ENCODE measurements at regions not wholly inside any gene's neighbourhood (a gene's known extent, or its start where the extent isn't known, plus 50 kb on each side); places are given as distances from the start of the nearest gene placed in this dataset.

DNA sequence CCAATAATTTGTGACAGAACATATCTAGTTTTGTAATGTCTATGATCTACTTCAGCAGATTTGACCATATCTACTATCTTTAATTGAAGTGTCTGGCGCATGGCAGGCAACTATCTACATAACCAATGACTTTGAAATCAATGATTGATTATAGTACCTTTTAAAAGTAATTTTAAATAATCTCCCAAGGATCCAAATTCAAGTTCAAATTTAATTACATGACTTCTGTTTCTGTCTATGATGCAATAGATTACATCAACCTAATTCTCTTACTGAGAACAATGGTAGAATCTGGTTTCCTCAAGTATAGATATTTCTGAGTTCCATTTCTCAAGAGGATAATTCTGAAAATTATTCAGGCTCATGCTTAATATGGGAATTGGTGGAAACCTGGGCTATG is 177.4 kb upstream of the IL15 start:
- H3K4me2 ChIP-seq, result no peak overlapping the region
- H3K9ac ChIP-seq, result no peak overlapping the region
- no peaks in the 10 kb centered on the region for H4K20me1 ChIP-seq (ENCODE audit: insufficient read depth)
- H3K36me3 ChIP-seq (ENCODE audit: insufficient read depth), result no peaks in the 10 kb centered on the region
- H2AFZ ChIP-seq (ENCODE audit: low read depth), result no peak overlapping the region
- no peaks in the 10 kb centered on the region for H3K4me1 ChIP-seq (ENCODE audit: low read depth, poor library complexity, severe bottlenecking)
- H3K4me3 ChIP-seq (IDR thresholded peaks at IDR 0.05; ENCODE audit: insufficient read depth, low read depth, low read length), result no peak overlapping the region
- H3K27me3 ChIP-seq (ENCODE audit: insufficient read depth, low read depth), result no peaks in the 10 kb centered on the region
- H3K79me2 ChIP-seq (ENCODE audit: insufficient read depth, low read depth), result no peaks in the 10 kb centered on the region
- H3K27ac ChIP-seq, result no peak overlapping the region
- TF ChIP-seq, protein P1, sequence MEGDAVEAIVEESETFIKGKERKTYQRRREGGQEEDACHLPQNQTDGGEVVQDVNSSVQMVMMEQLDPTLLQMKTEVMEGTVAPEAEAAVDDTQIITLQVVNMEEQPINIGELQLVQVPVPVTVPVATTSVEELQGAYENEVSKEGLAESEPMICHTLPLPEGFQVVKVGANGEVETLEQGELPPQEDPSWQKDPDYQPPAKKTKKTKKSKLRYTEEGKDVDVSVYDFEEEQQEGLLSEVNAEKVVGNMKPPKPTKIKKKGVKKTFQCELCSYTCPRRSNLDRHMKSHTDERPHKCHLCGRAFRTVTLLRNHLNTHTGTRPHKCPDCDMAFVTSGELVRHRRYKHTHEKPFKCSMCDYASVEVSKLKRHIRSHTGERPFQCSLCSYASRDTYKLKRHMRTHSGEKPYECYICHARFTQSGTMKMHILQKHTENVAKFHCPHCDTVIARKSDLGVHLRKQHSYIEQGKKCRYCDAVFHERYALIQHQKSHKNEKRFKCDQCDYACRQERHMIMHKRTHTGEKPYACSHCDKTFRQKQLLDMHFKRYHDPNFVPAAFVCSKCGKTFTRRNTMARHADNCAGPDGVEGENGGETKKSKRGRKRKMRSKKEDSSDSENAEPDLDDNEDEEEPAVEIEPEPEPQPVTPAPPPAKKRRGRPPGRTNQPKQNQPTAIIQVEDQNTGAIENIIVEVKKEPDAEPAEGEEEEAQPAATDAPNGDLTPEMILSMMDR (conservative IDR thresholded peaks at IDR 0.05; ENCODE audit: low read depth, low read length), result no peak

DNA sequence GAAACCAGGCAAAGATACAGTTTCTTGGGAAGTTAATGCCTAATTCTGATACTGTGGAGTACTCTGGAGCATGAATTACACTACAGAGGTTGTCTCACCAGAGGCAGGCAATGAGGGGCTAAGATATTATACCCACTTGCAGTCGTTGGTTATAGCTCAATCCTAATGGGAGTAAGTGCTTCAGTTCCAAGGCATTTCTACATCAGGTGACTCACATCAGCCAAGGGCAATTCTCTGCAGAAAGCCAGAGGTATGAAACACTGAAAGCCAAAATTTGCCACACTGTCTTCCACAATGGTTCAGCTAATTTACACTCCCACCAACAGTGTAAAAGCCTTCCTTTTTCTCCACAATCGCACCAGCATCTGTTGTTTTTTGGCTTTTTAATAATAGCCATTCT is 174.0 kb upstream of the IL15 start:
- H3K4me1 ChIP-seq (ENCODE audit: low read depth, poor library complexity, severe bottlenecking), result no peaks in the 10 kb centered on the region
- H3K9ac ChIP-seq, result no peak overlapping the region
- no peak overlapping the region for H2AFZ ChIP-seq (ENCODE audit: low read depth)

DNA sequence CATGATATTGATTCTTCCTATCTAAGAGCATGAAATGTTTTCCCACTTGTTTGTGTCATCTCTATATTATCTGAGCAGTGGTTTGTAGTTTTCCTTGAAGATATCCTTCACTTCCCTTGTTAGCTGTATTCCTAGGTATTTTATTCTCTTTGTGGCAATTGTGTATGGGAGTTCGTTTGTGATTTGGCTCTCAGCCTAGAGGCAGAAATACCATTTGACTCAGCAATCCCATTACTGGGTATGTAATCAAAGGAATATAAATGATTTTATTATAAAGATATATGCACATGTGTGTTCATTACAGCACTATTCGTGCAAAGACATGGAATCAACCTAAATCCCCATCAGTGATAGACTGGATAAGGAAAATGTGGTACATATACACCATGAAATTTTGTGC is 172.7 kb upstream of the IL15 start:
- TF ChIP-seq, protein P1 (conservative IDR thresholded peaks at IDR 0.05; ENCODE audit: low read depth, low read length), result no peak
- H3K27ac ChIP-seq, result no peak overlapping the region
- H3K27me3 ChIP-seq (ENCODE audit: insufficient read depth, low read depth), result no peaks in the 10 kb centered on the region
- no peaks in the 10 kb centered on the region for H4K20me1 ChIP-seq (ENCODE audit: insufficient read depth)
- no peak overlapping the region for H3K4me2 ChIP-seq
- no peaks in the 10 kb centered on the region for H3K4me1 ChIP-seq (ENCODE audit: low read depth, poor library complexity, severe bottlenecking)
- no peak overlapping the region for H3K4me3 ChIP-seq (IDR thresholded peaks at IDR 0.05; ENCODE audit: insufficient read depth, low read depth, low read length)
- no peaks in the 10 kb centered on the region for H3K36me3 ChIP-seq (ENCODE audit: insufficient read depth)
- no peak overlapping the region for H2AFZ ChIP-seq (ENCODE audit: low read depth)
- H3K9ac ChIP-seq, result no peak overlapping the region
- no peaks in the 10 kb centered on the region for H3K79me2 ChIP-seq (ENCODE audit: insufficient read depth, low read depth)

More for the DNA sequence above, 174.0 kb upstream of the IL15 start:
- Histone ChIP-seq H3K27me3 (ENCODE audit: insufficient read depth, low read depth) (no peaks in the 10 kb centered on the region), H3K36me3 (ENCODE audit: insufficient read depth) (no peaks in the 10 kb centered on the region), H3K79me2 (ENCODE audit: insufficient read depth, low read depth) (no peaks in the 10 kb centered on the region), H3K27ac (no peak overlapping the region), H3K4me3 (IDR thresholded peaks at IDR 0.05; ENCODE audit: insufficient read depth, low read depth, low read length) (no peak overlapping the region), H3K4me2 (no peak overlapping the region), H4K20me1 (ENCODE audit: insufficient read depth) (no peaks in the 10 kb centered on the region)
- TF ChIP-seq, protein P1 (conservative IDR thresholded peaks at IDR 0.05; ENCODE audit: low read depth, low read length), result no peak

DNA sequence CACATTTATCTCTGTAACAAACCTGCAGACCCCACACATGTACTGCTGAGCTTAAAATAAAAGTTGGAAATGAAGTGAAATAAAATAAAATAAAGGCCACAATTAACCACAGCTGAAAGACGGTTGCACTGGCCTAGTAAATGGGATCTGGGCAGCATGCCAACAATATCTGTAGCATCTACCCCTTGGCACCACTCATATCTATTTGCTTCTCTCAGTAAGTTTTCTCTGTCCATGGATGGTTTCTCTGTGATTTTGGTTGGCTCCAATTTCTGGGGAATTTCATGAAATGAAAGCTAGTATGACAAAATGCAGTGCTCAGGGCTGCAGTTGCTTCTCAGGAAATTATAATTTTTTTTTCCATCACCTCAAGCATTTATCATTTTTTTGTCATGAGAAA is 172.0 kb upstream of the IL15 start:
- H3K79me2 ChIP-seq (ENCODE audit: insufficient read depth, low read depth), result no peaks in the 10 kb centered on the region
- TF ChIP-seq, protein P1 (conservative IDR thresholded peaks at IDR 0.05; ENCODE audit: low read depth, low read length), result no peak
- H3K36me3 ChIP-seq (ENCODE audit: insufficient read depth), result no peaks in the 10 kb centered on the region
- H3K4me3 ChIP-seq (IDR thresholded peaks at IDR 0.05; ENCODE audit: insufficient read depth, low read depth, low read length), result no peak overlapping the region
- no peaks in the 10 kb centered on the region for H3K4me1 ChIP-seq (ENCODE audit: low read depth, poor library complexity, severe bottlenecking)
- no peaks in the 10 kb centered on the region for H3K27me3 ChIP-seq (ENCODE audit: insufficient read depth, low read depth)
- no peaks in the 10 kb centered on the region for H4K20me1 ChIP-seq (ENCODE audit: insufficient read depth)
- H2AFZ ChIP-seq (ENCODE audit: low read depth), result no peak overlapping the region
- no peak overlapping the region for H3K9ac ChIP-seq
- H3K27ac ChIP-seq, result no peak overlapping the region
- no peak overlapping the region for H3K4me2 ChIP-seq

Measured in KMS-11 (cell line).